HEK293T (cell line): ENCODE measurements at regions not wholly inside any gene's neighbourhood (a gene's known extent, or its start where the extent isn't known, plus 50 kb on each side); places are given as distances from the start of the nearest gene placed in this dataset.

Experiments
- ARNT ChIP-seq: fragments of 450-650 bp; IDR thresholded peaks from 2 replicates; pipeline ENCODE4 v1.6.1; 2017; ENCODE audit warnings: mild to moderate bottlenecking
- FOXA1 ChIP-seq: fragments of 450-650 bp; IDR thresholded peaks from 2 replicates; pipeline ENCODE4 v1.6.1; 2016; ENCODE audit warnings: mild to moderate bottlenecking
- FOXM1 ChIP-seq: fragments of 450-650 bp; IDR thresholded peaks from 2 replicates; pipeline ENCODE4 v1.6.1; 2017; ENCODE audit warnings: mild to moderate bottlenecking, borderline replicate concordance
- HDGF ChIP-seq: fragments of 450-650 bp; IDR thresholded peaks from 2 replicates; pipeline ENCODE4 v1.6.1; 2017; ENCODE audit warnings: antibody characterized with exemption, borderline replicate concordance
- LEF1 ChIP-seq: fragments of 450-650 bp; IDR thresholded peaks from 2 replicates; pipeline ENCODE4 v1.6.1; 2017; ENCODE audit warnings: mild to moderate bottlenecking, borderline replicate concordance
- PKNOX1 ChIP-seq: fragments of 450-650 bp; IDR thresholded peaks from 2 replicates; pipeline ENCODE4 v1.6.1; 2016
- SP1 ChIP-seq: fragments of 450-650 bp; IDR thresholded peaks from 2 replicates; pipeline ENCODE4 v1.6.1; 2017
- SUZ12 ChIP-seq: fragments of 450-650 bp; IDR thresholded peaks from 2 replicates; pipeline ENCODE4 v1.6.1; 2016; ENCODE audit warnings: mild to moderate bottlenecking
- TARDBP ChIP-seq: fragments of 450-650 bp; IDR thresholded peaks from 2 replicates; pipeline ENCODE4 v1.6.1; 2016
- ZNF384 ChIP-seq: fragments of 450-650 bp; IDR thresholded peaks from 2 replicates; pipeline ENCODE4 v1.6.1; 2016

DNA sequence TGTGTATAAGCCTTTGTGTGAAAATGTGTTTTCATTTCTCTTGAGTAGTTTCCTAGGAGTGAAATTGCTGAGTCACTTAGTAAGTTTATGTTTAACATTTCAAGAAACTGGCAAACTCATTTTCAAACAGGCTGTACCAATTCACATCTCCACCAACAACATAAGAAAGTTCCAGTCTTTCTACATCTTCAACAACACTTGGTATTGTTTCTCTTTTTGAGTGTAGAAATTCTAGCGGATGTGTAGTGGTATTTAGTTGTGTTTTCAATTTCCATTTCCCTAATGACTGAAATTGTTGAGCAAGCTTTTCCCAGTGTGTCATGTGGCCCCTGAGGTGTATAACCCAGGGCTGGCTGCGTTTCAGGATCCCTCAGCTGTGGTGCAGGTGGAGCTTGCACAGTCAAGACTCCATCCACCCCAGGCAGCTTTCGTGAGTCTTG is 258.5 kb downstream of the PDCD6IP start:
- TF ChIP-seq HDGF (no peak), SP1 (no peak), ZNF384 (no peak), LEF1 (no peak), TARDBP (no peak), ARNT (no peak), FOXA1 (no peak), FOXM1 (no peak), PKNOX1 (no peak), SUZ12 (no peak)
